IMR-90 (cell line): ENCODE measurements at regions not wholly inside any gene's neighbourhood (a gene's known extent, or its start where the extent isn't known, plus 50 kb on each side); places are given as distances from the start of the nearest gene placed in this dataset.

Experiments
- ATAC-seq: fragments of 200-7000 bp; cut with Tn5 transposase; 2 replicates; pipeline ENCODE4 v1.9.1; 2020; ENCODE audit warnings: low read depth, mild to moderate bottlenecking, moderate library complexity
- BruUV-seq: library from RNA; stranded (reverse); fragments of 400-500 nt; replicated peaks from 2 replicates; lab custom pipeline; 2021; lab: Mats Ljungman, UMichigan
- CTCF ChIA-PET: fragments of 300-600 bp; formaldehyde crosslinking; extraction: SDS; loops from one replicate; lab custom pipeline; 2021; ENCODE audit warnings: antibody characterized with exemption; lab: Yijun Ruan, JAX
- POLR2A ChIA-PET: fragments of 300-600 bp; sonication (Branson Sonifier 250); formaldehyde crosslinking; loops from one replicate; lab custom pipeline; 2022; ENCODE audit warnings: antibody characterized with exemption; ENCODE audit not compliant: unreplicated experiment; lab: Charles Lee
- DNase-seq: peaks from one replicate; pipeline ENCODE4 v3.0.0; 2013
- H2AFZ ChIP-seq: replicated peaks from 2 replicates; pipeline ENCODE3; 2013; ENCODE audit warnings: low read length, mild to moderate bottlenecking; ENCODE audit not compliant: poor library complexity
- H2AK5ac ChIP-seq: 2 replicates; pipeline ENCODE4 v1.6.1; 2013; ENCODE audit warnings: low read depth, low read length, inconsistent platforms
- H2AK9ac ChIP-seq: replicated peaks from 2 replicates; pipeline ENCODE3; 2013; ENCODE audit warnings: mild to moderate bottlenecking, low read depth, low read length, moderate library complexity; ENCODE audit not compliant: poor library complexity
- H2BK120ac ChIP-seq: 2 replicates; pipeline ENCODE4 v1.6.1; 2013; ENCODE audit warnings: low read depth, low read length, inconsistent platforms
- H2BK15ac ChIP-seq: 3 replicates; pipeline ENCODE4 v1.6.1; 2013; ENCODE audit warnings: low read depth, low read length, inconsistent platforms
- H2BK20ac ChIP-seq: 2 replicates; pipeline ENCODE4 v1.6.1; 2013; ENCODE audit warnings: low read depth, mild to moderate bottlenecking, inconsistent platforms, low read length, moderate library complexity
- H2BK5ac ChIP-seq: 2 replicates; pipeline ENCODE4 v1.6.1; 2013; ENCODE audit warnings: mild to moderate bottlenecking, low read depth, low read length, inconsistent platforms; ENCODE audit not compliant: poor library complexity, severe bottlenecking
- H3K14ac ChIP-seq: replicated peaks from 2 replicates; pipeline ENCODE4 v1.6.1; 2013; ENCODE audit warnings: low read depth, low read length, inconsistent platforms
- H3K18ac ChIP-seq: 2 replicates; pipeline ENCODE4 v1.6.1; 2013; ENCODE audit warnings: low read depth, low read length, control low read depth
- H3K23ac ChIP-seq: 2 replicates; pipeline ENCODE4 v1.6.1; 2013; ENCODE audit warnings: low read depth, low read length, inconsistent platforms
- H3K27ac ChIP-seq: 2 replicates; pipeline ENCODE4 v1.5.1; 2013; ENCODE audit warnings: mild to moderate bottlenecking, control low read depth, low read length; ENCODE audit not compliant: insufficient read depth
- H3K27me3 ChIP-seq: 2 replicates; pipeline ENCODE4 v1.6.1; 2013; ENCODE audit warnings: low read length; ENCODE audit not compliant: control insufficient read depth, insufficient read depth
- H3K36me3 ChIP-seq: 2 replicates; pipeline ENCODE4 v1.6.1; 2013; ENCODE audit warnings: low read length, mixed read lengths; ENCODE audit not compliant: control insufficient read depth, insufficient read depth
- H3K4ac ChIP-seq: 2 replicates; pipeline ENCODE4 v1.6.1; 2013; ENCODE audit warnings: low read depth, low read length, inconsistent platforms
- H3K4me1 ChIP-seq: 2 replicates; pipeline ENCODE4 v1.6.1; 2013; ENCODE audit warnings: low read length, mixed read lengths; ENCODE audit not compliant: control insufficient read depth, insufficient read depth
- H3K4me2 ChIP-seq: 2 replicates; pipeline ENCODE4 v1.6.1; 2013; ENCODE audit warnings: low read depth, mild to moderate bottlenecking, control low read depth, low read length, moderate library complexity
- H3K4me3 ChIP-seq: 2 replicates; pipeline ENCODE4 v1.5.1; 2013; ENCODE audit warnings: low read depth, mild to moderate bottlenecking, control low read depth, low read length, moderate library complexity; ENCODE audit not compliant: insufficient read depth
- H3K56ac ChIP-seq: 2 replicates; pipeline ENCODE4 v1.6.1; 2013; ENCODE audit warnings: low read length, inconsistent platforms; ENCODE audit not compliant: insufficient read depth; ENCODE audit errors: extremely low read depth
- H3K79me1 ChIP-seq, 2 experiments: 2 replicates each; pipeline ENCODE4 v1.6.1; 2013; ENCODE audit warnings: low read length in 2 of 2, inconsistent platforms in 1 of 2, low read depth in 1 of 2
- H3K9ac ChIP-seq: 2 replicates; pipeline ENCODE4 v1.6.1; 2013; ENCODE audit warnings: low read depth, low read length, control low read depth
- H3K9me1 ChIP-seq: 2 replicates; pipeline ENCODE4 v1.6.1; 2013; ENCODE audit warnings: low read length, inconsistent platforms; ENCODE audit not compliant: insufficient read depth
- H3K9me3 ChIP-seq: 2 replicates; pipeline ENCODE4 v1.6.1; 2013; ENCODE audit warnings: low read length; ENCODE audit not compliant: control insufficient read depth, insufficient read depth
- H4K20me1 ChIP-seq: 2 replicates; pipeline ENCODE4 v1.6.1; 2013; ENCODE audit warnings: low read length, inconsistent platforms; ENCODE audit not compliant: insufficient read depth
- H4K5ac ChIP-seq: 2 replicates; pipeline ENCODE4 v1.6.1; 2013; ENCODE audit warnings: mild to moderate bottlenecking, low read depth, low read length, control low read depth
- H4K8ac ChIP-seq, 2 experiments: 2 replicates each; pipeline ENCODE4 v1.6.1; 2013; ENCODE audit warnings: low read depth in 2 of 2, low read length in 2 of 2, control low read depth in 1 of 2, inconsistent platforms in 1 of 2
- H4K91ac ChIP-seq: 2 replicates; pipeline ENCODE4 v1.6.1; 2013; ENCODE audit warnings: low read depth, low read length, inconsistent platforms; ENCODE audit not compliant: insufficient read depth
- BHLHE40 ChIP-seq: fragments of 150-350 bp; IDR thresholded peaks from 2 replicates; pipeline ENCODE4 v1.6.1; 2016; ENCODE audit warnings: mild to moderate bottlenecking, low read depth, low read length
- MAFK ChIP-seq: IDR thresholded peaks from 2 replicates; pipeline ENCODE4 v1.6.1; 2012; ENCODE audit warnings: low read depth, low read length, improper control_type of control experiment
- MXI1 ChIP-seq: IDR thresholded peaks from 2 replicates; pipeline ENCODE4 v1.6.1; 2012; ENCODE audit warnings: low read depth, mild to moderate bottlenecking, low read length, moderate library complexity, borderline replicate concordance
- POLR2A ChIP-seq: IDR thresholded peaks from 2 replicates; pipeline ENCODE4 v1.6.1; 2012; ENCODE audit warnings: mild to moderate bottlenecking, low read depth, low read length
- RAD21 ChIP-seq: IDR thresholded peaks from 2 replicates; pipeline ENCODE4 v1.6.1; 2012; ENCODE audit warnings: low read length, improper control_type of control experiment
- RFX5 ChIP-seq: IDR thresholded peaks from 2 replicates; pipeline ENCODE4 v1.8.0; 2012; ENCODE audit warnings: low read depth, mild to moderate bottlenecking, low read length, moderate library complexity
- WGBS, 2 experiments: methylation state at CpG; one replicate each; pipeline versions ENCODE4 v1.1.5 to v1.1.7; 2013; ENCODE audit warnings: missing lambda C conversion rate in 2 of 2; ENCODE audit not compliant: insufficient read length in 1 of 2; ENCODE audit errors: extremely low coverage in 2 of 2; 5-methylcytosine and 5-hydroxymethylcytosine counted together
- dilution Hi-C: fragments of 300-500 bp; cut with HindIII; formaldehyde crosslinking; loops from one replicate; pipeline ENCODE4 v1.14.3; 2018; ENCODE audit warnings: low sequenced_read_pairs; ENCODE audit not compliant: unreplicated experiment
- in situ Hi-C: fragments of 300-500 bp; cut with MboI; formaldehyde crosslinking; loops from 3 replicates; pipeline ENCODE4 v1.14.3; 2019; ENCODE audit warnings: low sequenced_read_pairs, inconsistent platforms, mixed read lengths
- intact Hi-C: fragments of 100-400 bp; cut with micrococcal nuclease; formaldehyde crosslinking; loops from 2 replicates; pipeline ENCODE4 v1.10.0; 2022
- TF ChIP-seq, protein P1 (sequence below): conservative IDR thresholded peaks from 2 replicates; pipeline ENCODE4 v1.5.1; 2012; ENCODE audit warnings: mild to moderate bottlenecking, low read depth, low read length, improper control_type of control experiment
- TF ChIP-seq, protein P2 (sequence below): fragments of 150-350 bp; IDR thresholded peaks from 2 replicates; pipeline ENCODE4 v1.6.1; 2016; ENCODE audit warnings: low read depth, mild to moderate bottlenecking, low read length, moderate library complexity, borderline replicate concordance

DNA sequence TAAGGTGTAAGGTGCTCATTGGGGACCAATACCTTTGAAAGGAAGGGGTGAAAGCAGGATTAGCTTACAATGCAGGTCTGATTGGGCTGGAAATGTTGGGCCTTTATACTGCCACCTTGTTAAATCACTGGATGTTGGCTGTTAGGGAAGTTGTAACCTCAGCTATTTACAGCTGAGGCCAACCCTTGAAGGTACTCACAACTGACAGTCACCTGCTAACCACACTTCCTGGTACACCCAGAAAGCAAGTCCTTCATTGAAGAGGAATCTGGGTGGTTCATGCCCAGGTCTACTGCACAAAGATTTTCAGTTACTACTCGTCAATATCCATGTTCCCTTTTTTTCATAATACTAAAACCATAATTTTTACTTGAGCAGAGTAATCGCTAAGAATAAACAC is 65.4 kb upstream of the CLDN18 start:
- intact Hi-C loops: loop anchor here (10.0 kb wide), 1 partner anchor 1190 kb away; the partner anchor contains the start of gene STAG1
- H3K27ac ChIP-seq: no peak overlapping the region
- POLR2A ChIA-PET: no interaction called here
- no peak overlapping the region for H2AK9ac ChIP-seq
- no peaks in the 10 kb centered on the region for H3K4me1 ChIP-seq
- H2AK5ac ChIP-seq: no peak overlapping the region
- H3K9me1 ChIP-seq: no peaks in the 10 kb centered on the region
- no peak overlapping the region for H3K4me3 ChIP-seq
- no peak overlapping the region for H3K18ac ChIP-seq
- WGBS, 2 experiments: 30% methylated on average over 2 of the region's 2 CpGs; no CpG with 5 or more reads in 1 of the 2 experiments
- H2BK5ac ChIP-seq: no peak overlapping the region
- no peak for ATAC-seq
- TF ChIP-seq MXI1 (no peak), RAD21 (no peak), POLR2A (no peak), RFX5 (no peak), BHLHE40 (no peak), MAFK (no peak)
- TF ChIP-seq, protein P1, sequence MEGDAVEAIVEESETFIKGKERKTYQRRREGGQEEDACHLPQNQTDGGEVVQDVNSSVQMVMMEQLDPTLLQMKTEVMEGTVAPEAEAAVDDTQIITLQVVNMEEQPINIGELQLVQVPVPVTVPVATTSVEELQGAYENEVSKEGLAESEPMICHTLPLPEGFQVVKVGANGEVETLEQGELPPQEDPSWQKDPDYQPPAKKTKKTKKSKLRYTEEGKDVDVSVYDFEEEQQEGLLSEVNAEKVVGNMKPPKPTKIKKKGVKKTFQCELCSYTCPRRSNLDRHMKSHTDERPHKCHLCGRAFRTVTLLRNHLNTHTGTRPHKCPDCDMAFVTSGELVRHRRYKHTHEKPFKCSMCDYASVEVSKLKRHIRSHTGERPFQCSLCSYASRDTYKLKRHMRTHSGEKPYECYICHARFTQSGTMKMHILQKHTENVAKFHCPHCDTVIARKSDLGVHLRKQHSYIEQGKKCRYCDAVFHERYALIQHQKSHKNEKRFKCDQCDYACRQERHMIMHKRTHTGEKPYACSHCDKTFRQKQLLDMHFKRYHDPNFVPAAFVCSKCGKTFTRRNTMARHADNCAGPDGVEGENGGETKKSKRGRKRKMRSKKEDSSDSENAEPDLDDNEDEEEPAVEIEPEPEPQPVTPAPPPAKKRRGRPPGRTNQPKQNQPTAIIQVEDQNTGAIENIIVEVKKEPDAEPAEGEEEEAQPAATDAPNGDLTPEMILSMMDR: no peak
- TF ChIP-seq, protein P2, sequence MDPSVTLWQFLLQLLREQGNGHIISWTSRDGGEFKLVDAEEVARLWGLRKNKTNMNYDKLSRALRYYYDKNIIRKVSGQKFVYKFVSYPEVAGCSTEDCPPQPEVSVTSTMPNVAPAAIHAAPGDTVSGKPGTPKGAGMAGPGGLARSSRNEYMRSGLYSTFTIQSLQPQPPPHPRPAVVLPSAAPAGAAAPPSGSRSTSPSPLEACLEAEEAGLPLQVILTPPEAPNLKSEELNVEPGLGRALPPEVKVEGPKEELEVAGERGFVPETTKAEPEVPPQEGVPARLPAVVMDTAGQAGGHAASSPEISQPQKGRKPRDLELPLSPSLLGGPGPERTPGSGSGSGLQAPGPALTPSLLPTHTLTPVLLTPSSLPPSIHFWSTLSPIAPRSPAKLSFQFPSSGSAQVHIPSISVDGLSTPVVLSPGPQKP: no peak
- no peaks in the 10 kb centered on the region; the same call in none of the 2 replicates for H3K27me3 ChIP-seq
- H4K20me1 ChIP-seq: no peaks in the 10 kb centered on the region
- CTCF ChIA-PET: interaction anchor here (0.5 kb wide), 1 partner anchor 261 kb away, joined by 3 read pairs; no protein-coding TSS in a partner anchor
- no peak overlapping the region for H2BK120ac ChIP-seq
- no peak overlapping the region for H4K91ac ChIP-seq
- no peaks in the 10 kb centered on the region for H3K79me1 ChIP-seq
- H2BK15ac ChIP-seq: no peak overlapping the region
- H3K56ac ChIP-seq: no peak overlapping the region
- in situ Hi-C loops: loop anchor here (10.0 kb wide), 1 partner anchor 840 kb away; no protein-coding TSS in a partner anchor
- no peak overlapping the region for H3K23ac ChIP-seq
- dilution Hi-C loops: no loop called here
- no peak overlapping the region for H2AFZ ChIP-seq
- H4K8ac ChIP-seq: no peak overlapping the region
- no peaks in the 10 kb centered on the region for H3K36me3 ChIP-seq
- H2BK20ac ChIP-seq: no peak overlapping the region
- H3K9ac ChIP-seq: no peak overlapping the region
- no peak overlapping the region for H3K14ac ChIP-seq
- no peak overlapping the region for H3K4me2 ChIP-seq
- BruUV-seq: no TSS peak
- no peak overlapping the region for H3K4ac ChIP-seq
- H4K5ac ChIP-seq: no peak overlapping the region
- no peaks in the 10 kb centered on the region for H3K9me3 ChIP-seq
- DNase-seq: no peak
